ENCODE measurements at regions not wholly inside any gene's neighbourhood (a gene's known extent, or its start where the extent isn't known, plus 50 kb on each side); places are given as distances from the start of the nearest gene placed in this dataset.
"Not testable (repeated sequence)": the region's sequence is repeated elsewhere in the genome, so short reads cannot be mapped to it uniquely, and the experiment has no call there.

DNA sequence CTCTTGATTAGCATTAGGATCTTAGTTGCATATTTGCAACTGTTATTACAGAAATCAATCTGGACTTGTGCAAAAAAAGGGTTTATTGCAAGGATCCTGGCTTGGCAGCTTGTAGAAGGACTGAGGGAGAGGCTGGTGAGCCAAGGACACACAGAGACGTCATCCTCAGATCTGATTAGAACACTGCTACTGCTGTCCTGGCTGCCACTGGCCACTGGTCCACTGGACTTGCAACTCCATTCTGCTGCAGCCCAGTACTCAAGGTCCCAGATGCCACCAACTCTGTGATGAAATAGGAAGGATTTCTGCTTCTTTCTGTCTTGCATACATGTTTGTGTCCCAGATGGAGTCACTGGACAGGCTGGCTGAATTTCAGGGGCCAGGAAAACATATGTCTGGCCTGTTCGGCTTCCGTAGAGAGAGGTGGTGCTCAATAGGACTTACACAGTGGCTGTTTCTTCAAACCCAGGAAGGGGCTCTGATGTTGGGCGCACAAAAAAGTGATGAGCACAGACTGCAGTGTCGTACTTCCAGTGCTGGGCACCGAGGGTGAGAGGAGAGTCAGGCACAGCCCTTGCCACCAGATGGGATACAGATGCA, 68.9 kb upstream of the SH3PXD2B start:
- Histone ChIP-seq H3K4me3 (ENCODE audit: low read depth, low read length) (no peak overlapping the region), H3K4me1 (ENCODE audit: insufficient read depth) (no peaks in the 10 kb centered on the region), H3K36me3 (ENCODE audit: insufficient read depth) (no peaks in the 10 kb centered on the region), H3K27ac (ENCODE audit: low read depth) (no peak overlapping the region)
- DNase-seq (ENCODE audit: extremely low spot score) = no peak
- 78% methylated on average over 6 of the region's 6 CpGs for WGBS

DNA sequence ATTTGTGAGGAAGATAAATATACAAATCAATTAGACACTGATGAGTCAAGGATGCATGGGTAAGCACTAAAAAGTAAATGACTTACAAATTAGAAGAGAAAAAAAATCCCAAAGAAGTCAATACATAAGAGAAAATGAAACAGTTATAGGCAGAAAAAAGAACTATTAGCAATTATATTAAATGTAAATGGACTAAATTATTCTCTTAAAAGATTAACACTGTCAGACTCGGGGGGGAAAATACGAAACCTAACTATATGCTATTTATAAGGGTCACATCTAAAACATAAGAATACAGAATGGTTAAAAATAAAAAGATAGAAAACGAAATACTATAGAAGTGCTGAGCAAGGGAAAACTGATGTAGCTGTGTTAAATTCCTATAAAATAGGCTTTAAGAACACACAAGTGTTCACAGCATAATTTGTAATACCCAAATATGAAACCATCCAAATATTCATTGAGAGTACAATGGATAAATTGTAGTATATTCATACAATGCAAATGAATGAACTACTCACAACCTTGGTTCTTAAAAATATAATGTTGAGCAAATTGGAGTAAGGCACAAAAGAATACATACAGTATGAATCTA, 67.1 kb upstream of the SH3PXD2B start:
- DNase-seq (ENCODE audit: extremely low spot score) = no peak
- Histone ChIP-seq H3K27ac (ENCODE audit: low read depth) (no peak overlapping the region), H3K36me3 (ENCODE audit: insufficient read depth) (no peaks in the 10 kb centered on the region), H3K4me1 (ENCODE audit: insufficient read depth) (no peaks in the 10 kb centered on the region), H3K4me3 (ENCODE audit: low read depth, low read length) (no peak overlapping the region)
- 90% methylated on average over 3 of the region's 3 CpGs for WGBS

DNA sequence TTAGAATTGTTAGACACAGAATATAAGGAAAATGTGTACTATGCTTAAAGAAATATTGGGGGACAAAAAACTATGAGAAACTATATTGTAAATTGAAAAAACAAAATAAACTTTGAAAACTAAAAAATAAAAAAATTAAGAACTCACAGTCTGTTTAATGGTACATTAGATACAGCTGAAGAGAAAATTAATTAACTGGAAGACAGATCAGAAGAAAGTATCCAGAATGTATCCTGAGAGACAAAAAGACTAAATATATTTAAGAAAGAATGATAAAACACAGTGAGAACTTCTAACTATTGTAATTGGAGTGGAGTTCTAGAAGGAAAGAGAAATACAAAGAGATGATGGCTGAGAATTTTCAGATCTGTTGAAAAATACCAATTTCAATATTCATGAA, 57.6 kb upstream of the SH3PXD2B start:
- no peaks in the 10 kb centered on the region for H3K36me3 ChIP-seq (ENCODE audit: insufficient read depth)
- DNase-seq (ENCODE audit: extremely low spot score) = no peak
- H3K27ac ChIP-seq (ENCODE audit: low read depth) = no peak overlapping the region
- H3K4me3 ChIP-seq (ENCODE audit: low read depth, low read length) = no peak overlapping the region
- H3K4me1 ChIP-seq (ENCODE audit: insufficient read depth) = no peaks in the 10 kb centered on the region

DNA sequence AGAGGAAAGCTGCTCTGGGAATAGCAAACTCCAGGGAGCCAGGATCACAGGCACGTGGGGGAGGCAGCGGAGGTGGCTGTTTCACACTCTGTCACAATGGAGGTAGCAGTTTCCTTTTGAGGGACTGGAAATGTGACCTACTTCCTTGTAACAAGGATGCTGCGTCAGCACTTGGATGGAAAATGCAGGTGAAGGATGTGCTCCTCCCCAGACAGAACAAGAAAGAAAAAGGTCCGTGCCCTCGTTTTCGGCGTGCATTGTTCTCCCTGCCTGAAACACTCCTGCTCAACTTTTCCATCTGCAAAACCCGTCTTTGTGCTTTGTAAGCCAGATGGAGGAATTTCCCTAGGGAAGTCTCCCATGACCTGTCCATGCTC, 55.1 kb upstream of the SH3PXD2B start:
- DNase-seq (ENCODE audit: extremely low spot score) = no peak
- WGBS = 70% methylated on average over 8 of the region's 8 CpGs
- Histone ChIP-seq H3K4me1 (ENCODE audit: insufficient read depth) (no peaks in the 10 kb centered on the region), H3K36me3 (ENCODE audit: insufficient read depth) (no peaks in the 10 kb centered on the region), H3K27ac (ENCODE audit: low read depth) (no peak overlapping the region), H3K4me3 (ENCODE audit: low read depth, low read length) (no peak overlapping the region)

DNA sequence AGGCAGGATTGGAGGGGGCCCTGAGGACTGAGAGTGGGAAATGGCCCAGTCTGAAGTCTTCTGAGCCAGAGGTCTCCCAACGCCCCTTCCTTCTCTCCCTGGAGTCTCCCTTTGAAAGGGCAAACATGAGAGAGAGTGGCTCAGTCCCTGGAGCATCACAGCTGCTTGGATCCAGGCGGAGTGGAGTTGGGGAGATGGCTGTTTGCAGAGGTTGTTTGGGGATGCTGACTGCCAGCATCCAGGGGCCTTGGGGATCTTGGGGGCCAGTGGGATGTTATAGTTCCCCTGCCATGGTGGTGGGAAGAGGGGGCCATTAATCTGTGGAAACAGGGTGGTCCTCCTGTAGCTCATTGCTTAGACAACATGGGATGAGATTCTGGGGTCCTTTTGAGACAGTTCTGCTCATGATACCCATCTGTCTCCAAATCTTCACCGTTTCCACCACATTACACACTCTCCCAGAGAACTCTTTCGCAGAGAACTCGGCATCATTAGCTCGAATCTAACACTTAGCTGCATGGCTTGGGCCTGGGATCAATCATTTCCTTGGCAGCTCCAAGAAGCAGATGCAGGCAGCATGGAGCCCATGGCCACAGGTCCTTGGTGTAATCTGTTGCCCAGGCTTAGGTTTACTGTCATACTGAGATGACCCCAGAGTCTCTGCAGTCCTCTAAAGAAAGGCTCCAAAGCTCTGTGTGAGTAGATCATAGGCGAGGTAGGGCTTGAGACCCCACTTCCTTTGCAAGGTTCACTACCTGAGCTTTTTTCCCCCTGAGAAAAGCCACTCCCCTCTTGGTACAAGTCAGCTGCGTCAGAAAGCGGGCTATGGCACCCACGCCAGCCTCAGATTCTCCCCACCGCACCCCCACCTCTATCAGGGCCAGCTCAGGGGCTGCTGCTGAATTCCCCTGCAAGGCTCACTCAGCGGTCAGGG, 54.4 kb upstream of the SH3PXD2B start:
- Histone ChIP-seq H3K4me3 (ENCODE audit: low read depth, low read length) (no peak overlapping the region), H3K4me1 (ENCODE audit: insufficient read depth) (no peaks in the 10 kb centered on the region), H3K27ac (ENCODE audit: low read depth) (no peak overlapping the region), H3K36me3 (ENCODE audit: insufficient read depth) (no peaks in the 10 kb centered on the region)
- DNase-seq (ENCODE audit: extremely low spot score) = no peak
- WGBS = 87% methylated on average over 12 of the region's 12 CpGs

DNA sequence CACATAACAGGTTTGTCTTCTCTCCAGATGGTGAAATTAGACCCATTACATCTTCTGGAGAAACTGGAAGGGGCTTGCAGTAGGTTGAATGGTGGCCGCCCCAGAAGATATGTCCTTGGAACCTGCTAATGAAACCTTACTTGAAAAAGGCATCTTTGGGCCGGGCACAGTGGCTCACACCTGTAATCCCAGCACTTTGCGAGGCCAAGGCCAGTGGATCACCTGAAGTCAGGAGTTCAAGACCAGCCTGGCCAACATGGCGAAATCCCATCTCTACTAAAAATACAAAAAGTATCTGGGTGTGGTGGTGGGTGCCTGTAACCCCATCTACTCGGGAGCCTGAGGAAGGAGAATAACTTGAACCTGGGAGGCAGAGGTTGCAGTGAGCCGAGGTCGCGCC, 53.2 kb upstream of the SH3PXD2B start:
- H3K27ac ChIP-seq (ENCODE audit: low read depth); H3K36me3 ChIP-seq (ENCODE audit: insufficient read depth); H3K4me3 ChIP-seq (ENCODE audit: low read depth, low read length); H3K4me1 ChIP-seq (ENCODE audit: insufficient read depth); DNase-seq (ENCODE audit: extremely low spot score): not testable (repeated sequence)
- WGBS = 97% methylated on average over 8 of the region's 8 CpGs

DNA sequence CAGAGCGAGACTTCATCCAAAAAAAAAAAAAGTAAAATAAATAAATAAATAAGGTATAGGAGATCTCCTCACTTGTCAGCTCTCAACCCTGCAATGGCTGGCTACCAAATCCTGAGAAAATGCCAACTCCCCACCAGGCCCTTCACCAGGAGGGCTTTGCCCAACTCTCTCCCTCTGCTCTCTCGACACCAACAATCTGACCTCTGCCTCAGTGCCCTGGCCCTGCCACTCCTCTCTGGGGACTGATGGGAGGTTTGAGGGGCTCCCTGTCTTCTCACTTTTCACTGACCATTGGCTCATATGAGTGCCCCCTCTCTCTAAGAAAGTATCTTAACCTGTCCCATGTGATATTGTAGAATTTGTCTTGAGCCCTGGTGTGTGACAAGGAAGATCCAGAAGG, 52.6 kb upstream of the SH3PXD2B start:
- Histone ChIP-seq H3K4me1 (ENCODE audit: insufficient read depth) (no peaks in the 10 kb centered on the region), H3K27ac (ENCODE audit: low read depth) (no peak overlapping the region), H3K4me3 (ENCODE audit: low read depth, low read length) (no peak overlapping the region), H3K36me3 (ENCODE audit: insufficient read depth) (no peaks in the 10 kb centered on the region)
- no peak for DNase-seq (ENCODE audit: extremely low spot score)
- WGBS = 96% methylated on average over 2 of the region's 2 CpGs

DNA sequence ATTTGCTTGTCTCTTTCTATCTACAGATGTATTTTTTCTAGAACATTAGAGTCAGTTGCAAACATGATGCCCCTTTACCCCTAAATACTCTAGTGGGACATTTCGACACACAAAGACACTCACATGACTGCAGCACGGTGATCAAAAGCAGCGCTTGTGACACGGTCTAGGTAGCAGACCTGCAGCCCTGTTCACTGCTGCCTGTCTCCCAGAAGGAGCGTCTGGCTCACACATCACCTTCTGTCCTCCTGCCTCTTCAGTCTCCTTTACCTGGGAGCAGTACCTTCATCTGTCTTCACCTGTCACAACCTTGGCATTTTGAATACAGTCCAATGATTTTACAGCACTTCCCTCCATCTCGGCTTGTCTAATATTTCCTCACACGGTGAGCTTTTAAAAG, 51.9 kb upstream of the SH3PXD2B start:
- no peaks in the 10 kb centered on the region for H3K36me3 ChIP-seq (ENCODE audit: insufficient read depth)
- no peak overlapping the region for H3K4me3 ChIP-seq (ENCODE audit: low read depth, low read length)
- no peak overlapping the region for H3K27ac ChIP-seq (ENCODE audit: low read depth)
- WGBS = 85% methylated on average over 7 of the region's 7 CpGs
- H3K4me1 ChIP-seq (ENCODE audit: insufficient read depth) = no peaks in the 10 kb centered on the region
- DNase-seq (ENCODE audit: extremely low spot score) = no peak

DNA sequence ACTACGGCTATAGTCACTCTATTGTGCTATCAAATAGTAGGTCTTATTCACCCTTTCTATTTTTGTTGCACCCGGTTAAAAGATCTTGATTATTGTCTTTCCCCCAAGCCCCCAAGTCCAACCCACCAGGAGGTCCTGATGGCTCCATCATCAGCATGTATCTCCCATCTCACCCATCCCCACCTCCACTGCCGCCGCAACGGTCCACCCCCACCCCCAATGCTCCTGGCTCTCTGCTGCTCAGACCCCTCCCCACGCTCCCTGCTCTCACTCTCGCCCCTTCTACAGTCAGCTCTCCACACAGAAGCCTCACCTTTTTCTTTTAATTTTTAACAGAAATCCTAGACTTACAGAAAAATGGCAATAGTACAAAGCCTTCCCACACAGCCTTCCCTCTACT, 51.5 kb upstream of the SH3PXD2B start:
- WGBS = 89% methylated on average over 7 of the region's 7 CpGs
- no peak overlapping the region for H3K4me3 ChIP-seq (ENCODE audit: low read depth, low read length)
- no peaks in the 10 kb centered on the region for H3K4me1 ChIP-seq (ENCODE audit: insufficient read depth)
- H3K27ac ChIP-seq (ENCODE audit: low read depth) = no peak overlapping the region
- no peaks in the 10 kb centered on the region for H3K36me3 ChIP-seq (ENCODE audit: insufficient read depth)
- no peak for DNase-seq (ENCODE audit: extremely low spot score)

DNA sequence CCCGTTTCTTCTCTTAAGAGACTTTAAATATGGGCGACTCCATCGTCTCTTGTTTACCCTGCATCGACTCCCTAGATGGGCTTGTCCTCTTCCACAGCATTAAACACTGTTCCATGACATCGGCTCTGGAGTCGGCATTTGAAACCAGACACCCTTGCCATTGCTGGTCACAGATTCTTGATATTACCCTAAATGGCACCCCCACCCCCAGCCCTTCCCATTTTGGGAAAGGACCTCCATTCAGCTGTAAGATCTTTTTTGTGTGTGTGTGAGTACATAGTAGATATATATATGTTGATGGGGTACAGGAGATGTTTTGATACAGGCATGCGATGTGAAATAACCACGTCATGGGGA, 51.1 kb upstream of the SH3PXD2B start:
- WGBS = 60% methylated on average over 8 of the region's 8 CpGs
- no peaks in the 10 kb centered on the region for H3K36me3 ChIP-seq (ENCODE audit: insufficient read depth)
- DNase-seq (ENCODE audit: extremely low spot score) = no peak
- H3K4me3 ChIP-seq (ENCODE audit: low read depth, low read length) = no peak overlapping the region
- no peaks in the 10 kb centered on the region for H3K4me1 ChIP-seq (ENCODE audit: insufficient read depth)
- no peak overlapping the region for H3K27ac ChIP-seq (ENCODE audit: low read depth)

DNA sequence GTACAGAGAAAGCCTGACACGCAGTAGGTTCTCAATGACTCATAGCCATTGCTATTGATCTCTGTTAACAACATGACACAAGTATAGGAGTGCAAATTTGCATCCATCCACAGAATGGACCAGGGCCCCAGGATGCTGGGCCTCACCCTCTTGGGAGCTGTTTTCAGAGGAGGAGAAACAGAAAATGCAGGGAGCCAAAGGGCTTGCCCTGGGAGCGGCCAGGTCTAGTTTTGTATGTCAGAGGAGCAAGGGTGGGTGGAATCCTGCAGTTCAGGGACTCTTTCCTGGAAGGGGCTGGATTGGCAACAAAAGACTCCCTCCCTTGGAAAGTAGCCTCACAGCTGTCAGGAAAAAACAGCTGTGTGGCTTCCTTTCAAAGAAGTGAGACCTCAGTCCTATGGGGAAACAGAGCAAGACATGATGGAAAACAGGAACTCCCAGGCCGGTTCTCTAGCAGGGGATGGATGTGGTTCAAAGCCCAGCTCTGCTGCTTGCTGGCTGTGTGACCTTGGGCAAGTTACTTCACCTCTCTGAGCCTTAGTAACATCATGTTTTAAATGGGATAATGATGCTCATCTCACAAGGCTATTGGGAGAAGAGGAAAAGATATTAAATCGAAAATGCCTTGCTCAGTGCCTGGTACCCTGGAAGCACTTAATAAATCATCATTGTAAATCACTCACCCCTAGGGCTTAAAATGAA, 50.5 kb upstream of the SH3PXD2B start:
- DNase-seq (ENCODE audit: extremely low spot score) = no peak
- 59% methylated on average over 4 of the region's 4 CpGs for WGBS
- Histone ChIP-seq H3K27ac (ENCODE audit: low read depth) (no peak overlapping the region), H3K4me1 (ENCODE audit: insufficient read depth) (no peaks in the 10 kb centered on the region), H3K4me3 (ENCODE audit: low read depth, low read length) (no peak overlapping the region), H3K36me3 (ENCODE audit: insufficient read depth) (no peaks in the 10 kb centered on the region)

DNA sequence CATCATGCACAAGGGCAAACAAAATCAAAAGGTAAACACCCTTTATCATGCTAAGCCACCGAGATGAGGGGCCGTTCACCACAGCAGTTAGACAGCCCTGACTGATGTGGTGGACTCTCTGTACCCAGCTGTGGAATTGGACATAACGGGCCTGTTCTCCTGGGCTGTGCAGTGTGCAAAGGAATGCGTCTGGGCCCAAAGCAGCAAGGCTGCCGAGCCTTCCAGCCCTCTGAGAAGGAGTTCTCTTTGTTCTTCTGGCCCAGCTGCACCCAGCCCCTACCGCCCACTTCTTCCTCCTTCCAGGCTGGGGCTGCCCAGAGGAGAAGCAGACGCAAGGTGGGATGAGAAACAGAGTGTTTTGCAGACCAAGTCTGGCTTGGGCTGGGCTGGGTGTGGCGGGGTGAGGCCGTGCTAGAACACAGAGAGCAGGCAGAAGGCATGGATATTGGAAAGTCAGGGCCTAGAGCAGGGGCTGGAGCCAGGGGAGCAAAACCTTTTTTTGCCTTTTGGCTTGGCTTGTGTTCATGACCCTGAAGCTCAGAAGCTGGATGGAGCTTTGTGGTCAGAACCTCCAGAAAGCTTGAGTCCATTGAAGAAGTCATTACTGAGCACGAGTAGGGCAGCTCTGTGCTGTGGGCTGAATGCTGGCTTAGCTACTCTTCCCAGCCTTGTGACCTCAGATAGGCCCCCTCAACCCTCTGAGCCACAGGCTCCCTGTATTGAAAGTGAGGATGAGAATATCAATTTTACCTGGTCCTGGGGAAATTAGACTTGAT, 49.8 kb upstream of the SH3PXD2B start:
- no peak overlapping the region for H3K4me3 ChIP-seq (ENCODE audit: low read depth, low read length)
- 55% methylated on average over 10 of the region's 10 CpGs for WGBS
- no peaks in the 10 kb centered on the region for H3K4me1 ChIP-seq (ENCODE audit: insufficient read depth)
- H3K27ac ChIP-seq (ENCODE audit: low read depth) = no peak overlapping the region
- DNase-seq (ENCODE audit: extremely low spot score) = no peak
- H3K36me3 ChIP-seq (ENCODE audit: insufficient read depth) = no peaks in the 10 kb centered on the region

All from urinary bladder (tissue), 3 donors.